H9 (cell line): ENCODE measurements at regions not wholly inside any gene's neighbourhood (a gene's known extent, or its start where the extent isn't known, plus 50 kb on each side); places are given as distances from the start of the nearest gene placed in this dataset.

ENCODE experiments used
- DNase-seq: peaks from one replicate; pipeline ENCODE4 v3.0.0-alpha.2; 2017
- H2AFZ ChIP-seq: one replicate; pipeline ENCODE4 v1.6.1; 2013; ENCODE audit warnings: mild to moderate bottlenecking, low read length, control low read depth, moderate library complexity
- H2AK5ac ChIP-seq: 2 replicates; pipeline ENCODE4 v1.6.1; 2013; ENCODE audit warnings: low read length, control low read depth, mixed read lengths; ENCODE audit not compliant: insufficient read length
- H2BK120ac ChIP-seq: one replicate; pipeline ENCODE4 v1.6.1; 2013; ENCODE audit warnings: low read depth, mild to moderate bottlenecking, low read length, control low read depth, inconsistent platforms; ENCODE audit not compliant: poor library complexity, severe bottlenecking
- H2BK12ac ChIP-seq: 2 replicates; pipeline ENCODE4 v1.6.1; 2013; ENCODE audit warnings: low read length, control low read depth, mixed read lengths, low read depth; ENCODE audit not compliant: insufficient read length
- H2BK15ac ChIP-seq: 2 replicates; pipeline ENCODE4 v1.6.1; 2013; ENCODE audit warnings: low read depth, low read length, control low read depth
- H2BK20ac ChIP-seq: one replicate; pipeline ENCODE4 v1.6.1; 2013; ENCODE audit warnings: low read depth, mild to moderate bottlenecking, low read length, control low read depth, inconsistent platforms; ENCODE audit not compliant: poor library complexity, severe bottlenecking
- H2BK5ac ChIP-seq: 2 replicates; pipeline ENCODE4 v1.6.1; 2013; ENCODE audit warnings: low read length, control low read depth, mixed read lengths; ENCODE audit not compliant: insufficient read length
- H3K14ac ChIP-seq: 2 replicates; pipeline ENCODE4 v1.6.1; 2013; ENCODE audit warnings: low read length, control low read depth; ENCODE audit not compliant: insufficient read depth
- H3K18ac ChIP-seq: 2 replicates; pipeline ENCODE4 v1.6.1; 2013; ENCODE audit warnings: low read depth, mild to moderate bottlenecking, mixed read lengths, low read length, control low read depth; ENCODE audit not compliant: insufficient read length
- H3K23ac ChIP-seq: 2 replicates; pipeline ENCODE4 v1.6.1; 2013; ENCODE audit warnings: low read length, control low read depth, mixed read lengths, low read depth; ENCODE audit not compliant: insufficient read length
- H3K23me2 ChIP-seq: 2 replicates; pipeline ENCODE4 v1.6.1; 2013; ENCODE audit warnings: low read depth, mild to moderate bottlenecking, mixed read lengths, low read length, control low read depth; ENCODE audit not compliant: insufficient read length, poor library complexity, severe bottlenecking
- H3K27ac ChIP-seq: 2 replicates; pipeline ENCODE4 v1.5.1; 2013; ENCODE audit warnings: low read length, control low read depth, mixed read lengths, low read depth; ENCODE audit not compliant: insufficient read length
- H3K27me3 ChIP-seq: 2 replicates; pipeline ENCODE4 v1.6.1; 2013; ENCODE audit warnings: low read length, control low read depth, inconsistent platforms; ENCODE audit not compliant: insufficient read depth
- H3K4ac ChIP-seq: 2 replicates; pipeline ENCODE4 v1.6.1; 2013; ENCODE audit warnings: low read depth, mild to moderate bottlenecking, control low read depth, inconsistent platforms, low read length, moderate library complexity
- H3K4me1 ChIP-seq: 2 replicates; pipeline ENCODE4 v1.6.1; 2013; ENCODE audit warnings: low read length, control low read depth, inconsistent platforms; ENCODE audit not compliant: insufficient read depth
- H3K4me2 ChIP-seq: 2 replicates; pipeline ENCODE4 v1.6.1; 2013; ENCODE audit warnings: low read length, control low read depth, mixed read lengths; ENCODE audit not compliant: insufficient read length, insufficient read depth
- H3K56ac ChIP-seq: 2 replicates; pipeline ENCODE4 v1.6.1; 2013; ENCODE audit warnings: low read depth, mild to moderate bottlenecking, mixed read lengths, low read length, control low read depth; ENCODE audit not compliant: insufficient read length
- H3K79me1 ChIP-seq: 2 replicates; pipeline ENCODE4 v1.6.1; 2013; ENCODE audit warnings: low read depth, mild to moderate bottlenecking, moderate library complexity, low read length, control low read depth, inconsistent platforms; ENCODE audit not compliant: insufficient read depth, poor library complexity, severe bottlenecking
- H3K79me2 ChIP-seq: 2 replicates; pipeline ENCODE4 v1.6.1; 2013; ENCODE audit warnings: low read length, control low read depth, inconsistent platforms; ENCODE audit not compliant: insufficient read depth
- H3K9ac ChIP-seq: 2 replicates; pipeline ENCODE4 v1.6.1; 2013; ENCODE audit warnings: low read length, control low read depth, mixed read lengths; ENCODE audit not compliant: insufficient read length; ENCODE audit errors: extremely low read depth
- H3K9me3 ChIP-seq: one replicate; pipeline ENCODE4 v1.6.1; 2013; ENCODE audit warnings: low read depth, low read length, inconsistent platforms; ENCODE audit not compliant: control insufficient read depth
- H3T11ph ChIP-seq: one replicate; pipeline ENCODE4 v1.6.1; 2013; ENCODE audit warnings: mild to moderate bottlenecking, low read length, control low read depth, inconsistent platforms
- H4K20me1 ChIP-seq: one replicate; pipeline ENCODE4 v1.6.1; 2013; ENCODE audit not compliant: control insufficient read depth, insufficient read length, insufficient read depth
- H4K5ac ChIP-seq: 2 replicates; pipeline ENCODE4 v1.6.1; 2013; ENCODE audit warnings: low read depth, mild to moderate bottlenecking, mixed read lengths, low read length, control low read depth; ENCODE audit not compliant: insufficient read length
- H4K8ac ChIP-seq: replicated peaks from 2 replicates; pipeline ENCODE4 v1.6.1; 2013; ENCODE audit warnings: low read length, control low read depth, mixed read lengths, low read depth; ENCODE audit not compliant: insufficient read length
- H4K91ac ChIP-seq: 2 replicates; pipeline ENCODE4 v1.6.1; 2013; ENCODE audit warnings: low read depth, mild to moderate bottlenecking, moderate library complexity, mixed read lengths, low read length, control low read depth; ENCODE audit not compliant: insufficient read length
- H3K27ac Mint-ChIP-seq, 3 experiments: 2 replicates in 2 of 3; 3 replicates in 1 of 3; pipeline ENCODE4 v1.8.0; 2020 to 2021; ENCODE audit warnings: mixed read lengths in 3 of 3, mild to moderate bottlenecking in 1 of 3, moderate library complexity in 1 of 3
- H3K27me3 Mint-ChIP-seq: 2 replicates; pipeline ENCODE4 v1.8.0; 2021; ENCODE audit warnings: low read depth, mild to moderate bottlenecking, moderate library complexity, mixed read lengths
- H3K36me3 Mint-ChIP-seq, 3 experiments: 2 replicates in 2 of 3; 3 replicates in 1 of 3; pipeline ENCODE4 v1.8.0; 2020 to 2021; ENCODE audit warnings: low read depth in 3 of 3, mixed read lengths in 3 of 3; ENCODE audit not compliant: insufficient read depth in 1 of 3
- H3K4me1 Mint-ChIP-seq, 2 experiments: 2 replicates each; pipeline ENCODE4 v1.8.0; 2020; ENCODE audit warnings: mixed read lengths in 2 of 2
- H3K4me3 Mint-ChIP-seq, 2 experiments: 2 replicates in 1 of 2; 3 replicates in 1 of 2; pipeline ENCODE4 v1.8.0; 2020 to 2021; ENCODE audit warnings: mild to moderate bottlenecking in 2 of 2, mixed read lengths in 2 of 2, moderate library complexity in 1 of 2
- H3K9me3 Mint-ChIP-seq, 2 experiments: 2 replicates in 1 of 2; 3 replicates in 1 of 2; pipeline ENCODE4 v1.8.0; 2020; ENCODE audit warnings: mild to moderate bottlenecking in 2 of 2, mixed read lengths in 2 of 2, moderate library complexity in 1 of 2
- WGBS: extraction: QIAGEN DNeasy Blood & Tissue Kit; methylation state at CpG from one replicate; pipeline ENCODE4 v1.1.7; 2013; ENCODE audit warnings: missing lambda C conversion rate, low lambda C conversion rate, mixed read lengths; ENCODE audit not compliant: insufficient read length; ENCODE audit errors: extremely low coverage; 5-methylcytosine and 5-hydroxymethylcytosine counted together
- TF ChIP-seq, protein P1 (sequence below): fragments of 200-600 bp; sonication (generic); conservative IDR thresholded peaks from 3 replicates; pipeline ENCODE4 v1.8.0; 2021; ENCODE audit warnings: antibody characterized with exemption, mild to moderate bottlenecking

GRCh38 chr1:177413982-177414596, 243.3 kb downstream of the BRINP2 start:
- H3K9me3 Mint-ChIP-seq, result no peaks in the 10 kb centered on the region; a peak in 1 of 5 replicates
- H3T11ph ChIP-seq, result no peak overlapping the region
- H4K5ac ChIP-seq, result no peak overlapping the region
- no peak overlapping the region for H2BK15ac ChIP-seq
- H2BK20ac ChIP-seq, result no peak overlapping the region
- no peak overlapping the region for H3K4ac ChIP-seq
- H3K14ac ChIP-seq, result no peak overlapping the region
- H2BK12ac ChIP-seq, result no peak overlapping the region
- H3K23me2 ChIP-seq, result no peaks in the 10 kb centered on the region
- no peaks in the 10 kb centered on the region for H4K20me1 ChIP-seq
- H3K79me2 ChIP-seq, result no peaks in the 10 kb centered on the region
- no peak overlapping the region for H3K18ac ChIP-seq
- TF ChIP-seq, protein P1, sequence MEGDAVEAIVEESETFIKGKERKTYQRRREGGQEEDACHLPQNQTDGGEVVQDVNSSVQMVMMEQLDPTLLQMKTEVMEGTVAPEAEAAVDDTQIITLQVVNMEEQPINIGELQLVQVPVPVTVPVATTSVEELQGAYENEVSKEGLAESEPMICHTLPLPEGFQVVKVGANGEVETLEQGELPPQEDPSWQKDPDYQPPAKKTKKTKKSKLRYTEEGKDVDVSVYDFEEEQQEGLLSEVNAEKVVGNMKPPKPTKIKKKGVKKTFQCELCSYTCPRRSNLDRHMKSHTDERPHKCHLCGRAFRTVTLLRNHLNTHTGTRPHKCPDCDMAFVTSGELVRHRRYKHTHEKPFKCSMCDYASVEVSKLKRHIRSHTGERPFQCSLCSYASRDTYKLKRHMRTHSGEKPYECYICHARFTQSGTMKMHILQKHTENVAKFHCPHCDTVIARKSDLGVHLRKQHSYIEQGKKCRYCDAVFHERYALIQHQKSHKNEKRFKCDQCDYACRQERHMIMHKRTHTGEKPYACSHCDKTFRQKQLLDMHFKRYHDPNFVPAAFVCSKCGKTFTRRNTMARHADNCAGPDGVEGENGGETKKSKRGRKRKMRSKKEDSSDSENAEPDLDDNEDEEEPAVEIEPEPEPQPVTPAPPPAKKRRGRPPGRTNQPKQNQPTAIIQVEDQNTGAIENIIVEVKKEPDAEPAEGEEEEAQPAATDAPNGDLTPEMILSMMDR, result no peak
- H2AK5ac ChIP-seq, result no peak overlapping the region
- H2BK5ac ChIP-seq, result no peak overlapping the region
- peak overlapping the region in 1 of 3 experiments; percentile 95; a peak in 2 of 7 replicates for H3K27ac Mint-ChIP-seq
- no peak overlapping the region for H3K4me2 ChIP-seq
- DNase-seq, result no peak
- H3K79me1 ChIP-seq, result no peaks in the 10 kb centered on the region
- H3K9ac ChIP-seq, result no peak overlapping the region
- no peak overlapping the region for H3K23ac ChIP-seq
- H3K36me3 Mint-ChIP-seq, result no peaks in the 10 kb centered on the region
- H2BK120ac ChIP-seq, result no peak overlapping the region
- H3K4me3 Mint-ChIP-seq, result no peak overlapping the region
- WGBS, result no CpG with 5 or more reads among the region's 3 CpGs
- peaks cover 14 to 15% of the 10 kb centered on the region in 2 experiments for H3K4me1 Mint-ChIP-seq
- no peaks in the 10 kb centered on the region for H3K27me3 ChIP-seq
- H4K8ac ChIP-seq, result no peak overlapping the region
- H2AFZ ChIP-seq, result no peak overlapping the region
- peaks cover 7% of the 10 kb centered on the region for H3K27me3 Mint-ChIP-seq
- no peaks in the 10 kb centered on the region; the same call in 1 of the 2 replicates for H3K4me1 ChIP-seq
- no peak overlapping the region for H4K91ac ChIP-seq
- no peaks in the 10 kb centered on the region for H3K9me3 ChIP-seq
- no peak overlapping the region for H3K27ac ChIP-seq
- H3K56ac ChIP-seq, result no peak overlapping the region
